ENCODE measurements at regions not wholly inside any gene's neighbourhood (a gene's known extent, or its start where the extent isn't known, plus 50 kb on each side); places are given as distances from the start of the nearest gene placed in this dataset.
"Not testable (repeated sequence)": the region's sequence is repeated elsewhere in the genome, so short reads cannot be mapped to it uniquely, and the experiment has no call there.

GRCh38 chr5:131005963-131006684, 158.9 kb downstream of the HINT1 start:
- Histone ChIP-seq H3K4me3 (ENCODE audit: low read length) (no peak overlapping the region), H3K27me3 (ENCODE audit: control insufficient read depth in 1 of 2, insufficient read depth in 2 of 2, low read length in 2 of 2) (no peaks in the 10 kb centered on the region), H3K4me1 (ENCODE audit: insufficient read depth, low read length) (no peaks in the 10 kb centered on the region), H3K36me3 (ENCODE audit: insufficient read depth, low read length) (no peaks in the 10 kb centered on the region), H3K27ac (ENCODE audit: low read depth in 1 of 2, low read length in 2 of 2) (no peak overlapping the region), H3K9me3 (ENCODE audit: control insufficient read depth in 1 of 2, insufficient read depth in 1 of 2, low read length in 2 of 2) (peaks cover 0 to 4% of the 10 kb centered on the region in 2 experiments)
- no peak for DNase-seq
- Mint-ChIP-seq H3K27me3 (peaks cover 11% of the 10 kb centered on the region), H3K9me3 (no peaks in the 10 kb centered on the region), H3K36me3 (ENCODE audit: low read depth) (no peaks in the 10 kb centered on the region), H3K4me1 (ENCODE audit: low read depth) (no peaks in the 10 kb centered on the region), H3K4me3 (no peak overlapping the region), H3K27ac (no peak overlapping the region)
- intact Hi-C loops (cut with DNase I, micrococcal nuclease), result no loop called here
- TF ChIP-seq CTCF (IDR thresholded peaks at IDR 0.05), result no peak
- no peak for ATAC-seq (ENCODE audit: poor library complexity)
- ChIA-PET POLR2A (no interaction called here), CTCF (no interaction called here)

GRCh38 chr5:131001507-131001906, 163.5 kb downstream of the HINT1 start:
- ChIA-PET CTCF (no interaction called here), POLR2A (interaction anchor here (1.2 kb wide), 1 partner anchor 378 kb away, joined by 3 read pairs; no protein-coding TSS in a partner anchor)
- H3K36me3 Mint-ChIP-seq (ENCODE audit: low read depth), result no peaks in the 10 kb centered on the region
- no peak overlapping the region for H3K27ac Mint-ChIP-seq
- no peak for TF ChIP-seq CTCF (IDR thresholded peaks at IDR 0.05)
- H3K4me1 ChIP-seq (ENCODE audit: insufficient read depth, low read length), result no peaks in the 10 kb centered on the region
- H3K4me1 Mint-ChIP-seq (ENCODE audit: low read depth), result no peaks in the 10 kb centered on the region
- intact Hi-C loops (cut with DNase I, micrococcal nuclease), result no loop called here
- H3K4me3 ChIP-seq (ENCODE audit: low read length), result no peak overlapping the region
- no peak for DNase-seq
- no peaks in the 10 kb centered on the region for H3K9me3 ChIP-seq (ENCODE audit: control insufficient read depth in 1 of 2, insufficient read depth in 1 of 2, low read length in 2 of 2)
- no peak overlapping the region for H3K4me3 Mint-ChIP-seq
- H3K27me3 Mint-ChIP-seq, result peaks cover 3% of the 10 kb centered on the region
- H3K27me3 ChIP-seq (ENCODE audit: control insufficient read depth in 1 of 2, insufficient read depth in 2 of 2, low read length in 2 of 2), result no peaks in the 10 kb centered on the region
- no peak for ATAC-seq (ENCODE audit: poor library complexity)
- H3K27ac ChIP-seq (ENCODE audit: low read depth in 1 of 2, low read length in 2 of 2), result no peak overlapping the region
- no peaks in the 10 kb centered on the region for H3K9me3 Mint-ChIP-seq
- H3K36me3 ChIP-seq (ENCODE audit: insufficient read depth, low read length), result no peaks in the 10 kb centered on the region

- ATAC-seq (ENCODE audit: poor library complexity) (no peak), DNase-seq (no peak)
- no peak overlapping the region for H3K4me3 ChIP-seq (ENCODE audit: low read length)
- TF ChIP-seq CTCF (IDR thresholded peaks at IDR 0.05), result no peak
- no peaks in the 10 kb centered on the region for H3K36me3 Mint-ChIP-seq (ENCODE audit: low read depth)
- no peaks in the 10 kb centered on the region for H3K4me1 Mint-ChIP-seq (ENCODE audit: low read depth)
- intact Hi-C loops (cut with DNase I, micrococcal nuclease), result no loop called here
- no peak overlapping the region for H3K27ac ChIP-seq (ENCODE audit: low read depth in 1 of 2, low read length in 2 of 2)
- H3K4me1 ChIP-seq (ENCODE audit: insufficient read depth, low read length), result no peaks in the 10 kb centered on the region
- H3K27me3 Mint-ChIP-seq, result no peaks in the 10 kb centered on the region
- no peak overlapping the region for H3K4me3 Mint-ChIP-seq
- no peaks in the 10 kb centered on the region for H3K27me3 ChIP-seq (ENCODE audit: control insufficient read depth in 1 of 2, insufficient read depth in 2 of 2, low read length in 2 of 2)
- H3K9me3 Mint-ChIP-seq, result no peaks in the 10 kb centered on the region
- H3K9me3 ChIP-seq (ENCODE audit: control insufficient read depth in 1 of 2, insufficient read depth in 1 of 2, low read length in 2 of 2), result peaks cover 0 to 6% of the 10 kb centered on the region in 2 experiments
- H3K27ac Mint-ChIP-seq, result no peak overlapping the region
- ChIA-PET POLR2A (no interaction called here), CTCF (no interaction called here)
- no peaks in the 10 kb centered on the region for H3K36me3 ChIP-seq (ENCODE audit: insufficient read depth, low read length)
Observed at GRCh38 chr5:131000289-131000688, 164.8 kb downstream of the HINT1 start.

- H3K4me1 ChIP-seq (ENCODE audit: insufficient read depth, low read length); H3K4me3 ChIP-seq (ENCODE audit: low read length); H3K4me3 Mint-ChIP-seq; ATAC-seq (ENCODE audit: poor library complexity); POLR2A ChIA-PET; DNase-seq; H3K36me3 ChIP-seq (ENCODE audit: insufficient read depth, low read length); H3K4me1 Mint-ChIP-seq (ENCODE audit: low read depth); H3K9me3 Mint-ChIP-seq; H3K27me3 Mint-ChIP-seq; intact Hi-C loops (cut with DNase I, micrococcal nuclease); H3K27ac ChIP-seq (ENCODE audit: low read depth in 1 of 2, low read length in 2 of 2); H3K36me3 Mint-ChIP-seq (ENCODE audit: low read depth); H3K27me3 ChIP-seq (ENCODE audit: control insufficient read depth in 1 of 2, insufficient read depth in 2 of 2, low read length in 2 of 2); H3K27ac Mint-ChIP-seq: not testable (repeated sequence)
- peaks cover 0 to 14% of the 10 kb centered on the region in 2 experiments for H3K9me3 ChIP-seq (ENCODE audit: control insufficient read depth in 1 of 2, insufficient read depth in 1 of 2, low read length in 2 of 2)
- CTCF ChIA-PET, result interaction anchor here (0.7 kb wide), 2 partner anchors 17 to 171 kb away, joined by 3 read pairs; no protein-coding TSS in a partner anchor
Observed at GRCh38 chr5:130996720-130997119, 168.3 kb downstream of the HINT1 start.
